ENCODE measurements at regions not wholly inside any gene's neighbourhood (a gene's known extent, or its start where the extent isn't known, plus 50 kb on each side); places are given as distances from the start of the nearest gene placed in this dataset.

- no peaks in the 10 kb centered on the region for H3K27me3 ChIP-seq
- no peaks in the 10 kb centered on the region for H3K36me3 ChIP-seq
- DNase-seq = no peak
- H3K27ac ChIP-seq = no peak overlapping the region
- H3K4me3 ChIP-seq = no peak overlapping the region
- TF ChIP-seq EP300 (IDR thresholded peaks at IDR 0.05) (no peak), POLR2A (IDR thresholded peaks at IDR 0.05) (no peak), CTCF (IDR thresholded peaks at IDR 0.05) (no peak)
- no peaks in the 10 kb centered on the region for H3K9me3 ChIP-seq
- H3K4me1 ChIP-seq (ENCODE audit: insufficient read depth) = no peaks in the 10 kb centered on the region
- intact Hi-C loops (cut with DNase I) = no loop called here
These were observed 635.9 kb upstream of the SUCLG2 start for GRCh38 chr3:68290333-68290732.

DNA sequence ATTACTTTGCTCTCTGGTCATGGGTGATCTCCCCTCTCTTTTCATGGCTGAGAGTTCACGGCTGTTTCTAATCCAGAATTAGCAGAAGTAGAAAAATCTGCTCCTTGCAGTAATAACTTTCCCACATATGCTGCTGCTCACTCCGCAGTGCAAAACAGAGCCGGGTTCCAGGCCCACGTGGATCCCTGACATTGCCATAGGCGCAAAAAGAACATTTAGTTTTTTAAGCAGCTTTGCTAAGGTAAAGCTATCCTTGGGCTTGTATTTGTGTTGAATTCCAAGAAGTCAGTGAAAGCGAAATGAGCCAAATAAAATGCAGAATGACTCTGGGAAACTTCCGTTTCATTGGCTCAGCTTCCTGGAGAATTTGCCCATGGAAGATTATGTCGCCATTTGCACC, 633.7 kb upstream of the SUCLG2 start:
- no peak for TF ChIP-seq EP300 (IDR thresholded peaks at IDR 0.05)
- no peak for TF ChIP-seq CTCF (IDR thresholded peaks at IDR 0.05)
- TF ChIP-seq POLR2A (IDR thresholded peaks at IDR 0.05) = no peak
- H3K27me3 ChIP-seq = no peaks in the 10 kb centered on the region
- no peaks in the 10 kb centered on the region for H3K36me3 ChIP-seq
- DNase-seq = no peak
- H3K27ac ChIP-seq = no peak overlapping the region
- WGBS, 3 donors = 53 to 92% (median 67%) methylated on average over 8 of the region's 8 CpGs
- intact Hi-C loops (cut with DNase I) = no loop called here
- no peaks in the 10 kb centered on the region for H3K9me3 ChIP-seq
- no peaks in the 10 kb centered on the region for H3K4me1 ChIP-seq (ENCODE audit: insufficient read depth)
- H3K4me3 ChIP-seq = no peak overlapping the region

GRCh38 chr3:68287101-68287500, 632.7 kb upstream of the SUCLG2 start:
- Histone ChIP-seq H3K27ac (no peak overlapping the region), H3K27me3 (no peaks in the 10 kb centered on the region), H3K4me3 (no peak overlapping the region), H3K4me1 (ENCODE audit: insufficient read depth) (no peaks in the 10 kb centered on the region), H3K9me3 (no peaks in the 10 kb centered on the region), H3K36me3 (no peaks in the 10 kb centered on the region)
- WGBS, 3 donors = 32 to 52% (median 50%) methylated on average over 8 of the region's 8 CpGs
- no peak for DNase-seq
- TF ChIP-seq POLR2A (IDR thresholded peaks at IDR 0.05) = no peak
- no peak for TF ChIP-seq CTCF (IDR thresholded peaks at IDR 0.05)
- no peak for TF ChIP-seq EP300 (IDR thresholded peaks at IDR 0.05)
- intact Hi-C loops (cut with DNase I) = no loop called here

- intact Hi-C loops (cut with DNase I) = no loop called here
These were observed 619.9 kb upstream of the SUCLG2 start for GRCh38 chr3:68274286-68274685.

More at GRCh38 chr3:68274286-68274685, 619.9 kb upstream of the SUCLG2 start:
- WGBS, 3 donors = 0 to 11% (median 2%) methylated on average over 1 of the region's 1 CpG
- Histone ChIP-seq H3K4me3 (no peak overlapping the region), H3K27me3 (no peaks in the 10 kb centered on the region), H3K36me3 (no peaks in the 10 kb centered on the region), H3K4me1 (ENCODE audit: insufficient read depth) (no peaks in the 10 kb centered on the region), H3K27ac (no peak overlapping the region), H3K9me3 (no peaks in the 10 kb centered on the region)
- no peak for TF ChIP-seq CTCF (IDR thresholded peaks at IDR 0.05)
- TF ChIP-seq EP300 (IDR thresholded peaks at IDR 0.05) = no peak
- no peak for TF ChIP-seq POLR2A (IDR thresholded peaks at IDR 0.05)
- DNase-seq = no peak

Measured in ovary (tissue), 7 donors.